Pulmonary artery endothelial cell (primary cell): ENCODE measurements at regions not wholly inside any gene's neighbourhood (a gene's known extent, or its start where the extent isn't known, plus 50 kb on each side); places are given as distances from the start of the nearest gene placed in this dataset.
"Not testable (repeated sequence)": the region's sequence is repeated elsewhere in the genome, so short reads cannot be mapped to it uniquely, and the experiment has no call there.

Experiments
- DNase-seq: peaks from one replicate; pipeline ENCODE4 v3.0.0-alpha.2; 2011; ENCODE audit warnings: low read depth, low spot score

- no peak for DNase-seq
Measured at GRCh38 chr3:145370870-145371269, 790.1 kb downstream of the PLOD2 start.

GRCh38 chr3:145377301-145377700 is 783.7 kb downstream of the PLOD2 start:
- DNase-seq = no peak

GRCh38 chr3:145383416-145383815 is 777.6 kb downstream of the PLOD2 start:
- DNase-seq = no peak

GRCh38 chr3:145384307-145384706 is 776.7 kb downstream of the PLOD2 start:
- DNase-seq = no peak

GRCh38 chr3:145387211-145387610 is 773.8 kb downstream of the PLOD2 start:
- DNase-seq = no peak

GRCh38 chr3:145395421-145395820 is 765.6 kb downstream of the PLOD2 start:
- DNase-seq = no peak

- DNase-seq = no peak
Measured at GRCh38 chr3:145411605-145412004, 749.4 kb downstream of the PLOD2 start.

GRCh38 chr3:145417678-145418077 is 743.3 kb downstream of the PLOD2 start:
- no peak for DNase-seq

- no peak for DNase-seq
Measured at GRCh38 chr3:145422556-145422955, 738.4 kb downstream of the PLOD2 start.

- no peak for DNase-seq
Measured at GRCh38 chr3:145427355-145427754, 733.6 kb downstream of the PLOD2 start.

- DNase-seq = no peak
Measured at GRCh38 chr3:145429546-145429945, 731.4 kb downstream of the PLOD2 start.

GRCh38 chr3:145448436-145448835 is 712.5 kb downstream of the PLOD2 start:
- DNase-seq = no peak

GRCh38 chr3:145450018-145450682 is 710.8 kb downstream of the PLOD2 start:
- DNase-seq = no peak

GRCh38 chr3:145457825-145458552 is 703.0 kb downstream of the PLOD2 start:
- DNase-seq = no peak

GRCh38 chr3:145459681-145460080 is 701.3 kb downstream of the PLOD2 start:
- not testable (repeated sequence) for DNase-seq

- no peak for DNase-seq
Measured at GRCh38 chr3:145471976-145472375, 689.0 kb downstream of the PLOD2 start.

- DNase-seq = not testable (repeated sequence)
Measured at GRCh38 chr3:145482735-145483134, 678.2 kb downstream of the PLOD2 start.

- no peak for DNase-seq
Measured at GRCh38 chr3:145483992-145484391, 677.0 kb downstream of the PLOD2 start.

- DNase-seq = no peak
Measured at GRCh38 chr3:145489011-145489410, 672.0 kb downstream of the PLOD2 start.

GRCh38 chr3:145490088-145491048 is 670.6 kb downstream of the PLOD2 start:
- no peak for DNase-seq

- DNase-seq = no peak
Measured at GRCh38 chr3:145492456-145492855, 668.5 kb downstream of the PLOD2 start.

GRCh38 chr3:145517416-145517815 is 643.6 kb downstream of the PLOD2 start:
- not testable (repeated sequence) for DNase-seq
